Body of pancreas (tissue), 4 donors: ENCODE measurements at regions not wholly inside any gene's neighbourhood (a gene's known extent, or its start where the extent isn't known, plus 50 kb on each side); places are given as distances from the start of the nearest gene placed in this dataset.

Source experiments
- POLR2A ChIP-seq, 3 donors: fragments of 450-650 bp; IDR thresholded peaks; one replicate each; pipeline ENCODE4 v1.6.1; 2016; ENCODE audit warnings: antibody characterized with exemption in 3 of 3, mild to moderate bottlenecking in 2 of 3
- TF ChIP-seq, protein P1 (sequence below), 7 experiments: fragments of 450-650 bp in 4 of 7; fragments of 200-600 bp in 3 of 7; sonication (generic) in 3 of 7; IDR thresholded peaks; one replicate each; pipeline ENCODE4 v1.5.1; 2016 to 2019; ENCODE audit warnings: antibody characterized with exemption in 7 of 7

DNA sequence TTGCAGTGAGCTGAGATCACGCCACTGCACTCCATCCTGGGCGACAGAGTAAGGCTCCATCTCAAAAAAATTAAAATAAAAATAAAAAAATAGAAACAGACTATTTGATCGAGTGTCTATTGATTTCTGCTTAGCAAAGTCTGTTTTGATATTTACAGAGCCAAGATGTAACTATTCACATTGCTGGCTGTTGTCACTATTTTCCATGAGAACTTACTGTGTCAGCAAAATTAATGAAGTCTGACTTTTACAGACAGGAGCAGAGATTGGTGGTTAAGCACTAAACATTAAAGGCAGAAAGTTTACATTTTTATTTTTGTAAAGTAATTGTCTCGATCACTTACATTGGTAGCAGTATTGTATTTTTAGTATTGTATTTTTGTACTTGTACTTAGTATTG, 85.0 kb upstream of the CCDC28A start:
- TF ChIP-seq, protein P1, sequence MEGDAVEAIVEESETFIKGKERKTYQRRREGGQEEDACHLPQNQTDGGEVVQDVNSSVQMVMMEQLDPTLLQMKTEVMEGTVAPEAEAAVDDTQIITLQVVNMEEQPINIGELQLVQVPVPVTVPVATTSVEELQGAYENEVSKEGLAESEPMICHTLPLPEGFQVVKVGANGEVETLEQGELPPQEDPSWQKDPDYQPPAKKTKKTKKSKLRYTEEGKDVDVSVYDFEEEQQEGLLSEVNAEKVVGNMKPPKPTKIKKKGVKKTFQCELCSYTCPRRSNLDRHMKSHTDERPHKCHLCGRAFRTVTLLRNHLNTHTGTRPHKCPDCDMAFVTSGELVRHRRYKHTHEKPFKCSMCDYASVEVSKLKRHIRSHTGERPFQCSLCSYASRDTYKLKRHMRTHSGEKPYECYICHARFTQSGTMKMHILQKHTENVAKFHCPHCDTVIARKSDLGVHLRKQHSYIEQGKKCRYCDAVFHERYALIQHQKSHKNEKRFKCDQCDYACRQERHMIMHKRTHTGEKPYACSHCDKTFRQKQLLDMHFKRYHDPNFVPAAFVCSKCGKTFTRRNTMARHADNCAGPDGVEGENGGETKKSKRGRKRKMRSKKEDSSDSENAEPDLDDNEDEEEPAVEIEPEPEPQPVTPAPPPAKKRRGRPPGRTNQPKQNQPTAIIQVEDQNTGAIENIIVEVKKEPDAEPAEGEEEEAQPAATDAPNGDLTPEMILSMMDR (IDR thresholded peaks at IDR 0.05): no peak
- no peak for TF ChIP-seq POLR2A (IDR thresholded peaks at IDR 0.05)
